ENCODE measurements at regions not wholly inside any gene's neighbourhood (a gene's known extent, or its start where the extent isn't known, plus 50 kb on each side); places are given as distances from the start of the nearest gene placed in this dataset.
"Not testable (repeated sequence)": the region's sequence is repeated elsewhere in the genome, so short reads cannot be mapped to it uniquely, and the experiment has no call there.

- TF ChIP-seq CTCF, POLR2A (IDR thresholded peaks at IDR 0.05): not testable (repeated sequence)
Observed at GRCh38 chr15:30489237-30489636, 62.6 kb upstream of the GOLGA8Q start.
